GM12801 (cell line): ENCODE measurements at regions not wholly inside any gene's neighbourhood (a gene's known extent, or its start where the extent isn't known, plus 50 kb on each side); places are given as distances from the start of the nearest gene placed in this dataset.

Source experiments
- TF ChIP-seq, protein P1 (sequence below): IDR thresholded peaks from one replicate; pipeline ENCODE4 v1.5.1; 2011; ENCODE audit warnings: control low read depth; ENCODE audit not compliant: insufficient read length; ENCODE audit errors: extremely low read depth

DNA sequence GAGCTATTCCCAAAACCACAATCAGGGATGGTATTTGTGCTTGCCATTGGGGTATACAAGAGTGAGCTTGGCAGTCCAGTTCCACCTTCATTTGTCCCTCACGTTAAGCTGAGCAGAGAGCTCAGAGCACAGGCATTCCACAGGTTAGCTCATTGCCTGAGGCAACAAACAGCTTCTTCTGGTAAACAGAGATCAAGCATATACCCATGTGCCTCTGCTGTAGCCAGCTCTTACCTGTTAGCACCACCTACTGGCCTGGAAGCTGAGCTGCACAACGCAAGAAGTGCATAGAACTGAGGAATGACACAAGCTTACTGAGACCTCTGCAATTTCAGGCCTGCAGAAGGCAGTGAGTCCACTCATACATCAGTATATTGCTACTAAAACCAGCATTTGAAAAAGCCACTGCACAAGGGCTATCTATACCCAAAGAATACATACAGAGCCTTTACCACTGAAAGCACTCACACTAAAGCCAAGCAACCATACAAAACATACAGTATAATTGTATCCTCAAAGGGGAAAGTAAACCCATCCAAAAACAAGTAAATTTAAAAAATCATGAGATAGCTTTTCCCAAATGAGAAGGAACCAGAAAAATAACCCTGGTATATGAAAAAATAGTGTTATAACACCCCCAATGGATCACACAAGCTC, 258.3 kb upstream of the GABRA2 start:
- TF ChIP-seq, protein P1, sequence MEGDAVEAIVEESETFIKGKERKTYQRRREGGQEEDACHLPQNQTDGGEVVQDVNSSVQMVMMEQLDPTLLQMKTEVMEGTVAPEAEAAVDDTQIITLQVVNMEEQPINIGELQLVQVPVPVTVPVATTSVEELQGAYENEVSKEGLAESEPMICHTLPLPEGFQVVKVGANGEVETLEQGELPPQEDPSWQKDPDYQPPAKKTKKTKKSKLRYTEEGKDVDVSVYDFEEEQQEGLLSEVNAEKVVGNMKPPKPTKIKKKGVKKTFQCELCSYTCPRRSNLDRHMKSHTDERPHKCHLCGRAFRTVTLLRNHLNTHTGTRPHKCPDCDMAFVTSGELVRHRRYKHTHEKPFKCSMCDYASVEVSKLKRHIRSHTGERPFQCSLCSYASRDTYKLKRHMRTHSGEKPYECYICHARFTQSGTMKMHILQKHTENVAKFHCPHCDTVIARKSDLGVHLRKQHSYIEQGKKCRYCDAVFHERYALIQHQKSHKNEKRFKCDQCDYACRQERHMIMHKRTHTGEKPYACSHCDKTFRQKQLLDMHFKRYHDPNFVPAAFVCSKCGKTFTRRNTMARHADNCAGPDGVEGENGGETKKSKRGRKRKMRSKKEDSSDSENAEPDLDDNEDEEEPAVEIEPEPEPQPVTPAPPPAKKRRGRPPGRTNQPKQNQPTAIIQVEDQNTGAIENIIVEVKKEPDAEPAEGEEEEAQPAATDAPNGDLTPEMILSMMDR: peak; percentile 28

DNA sequence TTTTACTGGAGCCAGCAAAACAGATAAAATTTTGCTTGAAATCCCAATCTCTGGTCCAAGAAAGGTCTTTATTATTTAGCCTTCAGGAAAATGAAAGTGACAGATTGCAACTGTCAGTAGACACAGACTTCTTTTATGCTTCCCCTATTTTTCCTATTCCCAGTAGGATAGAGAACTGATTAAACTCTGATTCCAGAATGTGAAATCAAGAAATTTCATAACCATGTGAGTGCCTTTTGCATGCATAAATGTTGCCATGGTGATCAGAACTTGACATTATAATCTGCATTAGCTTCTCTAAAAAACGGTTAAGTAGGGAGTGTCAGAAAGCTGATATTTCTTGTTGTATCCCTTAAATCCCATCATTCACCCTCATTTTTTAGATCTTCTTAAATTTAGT, 255.2 kb upstream of the GABRA2 start:
- TF ChIP-seq, protein P1: no peak
